ENCODE measurements at regions not wholly inside any gene's neighbourhood (a gene's known extent, or its start where the extent isn't known, plus 50 kb on each side); places are given as distances from the start of the nearest gene placed in this dataset.

DNA sequence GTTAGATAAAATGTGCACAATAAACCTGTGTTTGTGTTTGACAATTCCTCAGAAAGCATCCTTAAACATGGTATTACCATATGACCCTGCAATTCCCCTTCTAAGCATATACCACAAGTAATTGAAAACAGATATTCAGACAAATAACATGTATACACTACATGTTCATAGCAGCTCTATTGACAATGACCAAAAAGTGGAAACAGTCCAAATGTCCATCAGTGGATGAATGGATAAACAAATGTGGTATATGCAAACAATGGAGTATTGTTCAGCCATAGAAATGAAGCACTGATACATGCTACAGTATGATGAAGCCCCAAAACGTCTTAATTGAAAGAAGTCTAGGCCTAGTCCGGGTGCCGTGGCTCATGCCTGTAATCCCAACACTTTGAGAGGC lies 280.1 kb downstream of the OTUD1 start:
- TF ChIP-seq, protein P1, sequence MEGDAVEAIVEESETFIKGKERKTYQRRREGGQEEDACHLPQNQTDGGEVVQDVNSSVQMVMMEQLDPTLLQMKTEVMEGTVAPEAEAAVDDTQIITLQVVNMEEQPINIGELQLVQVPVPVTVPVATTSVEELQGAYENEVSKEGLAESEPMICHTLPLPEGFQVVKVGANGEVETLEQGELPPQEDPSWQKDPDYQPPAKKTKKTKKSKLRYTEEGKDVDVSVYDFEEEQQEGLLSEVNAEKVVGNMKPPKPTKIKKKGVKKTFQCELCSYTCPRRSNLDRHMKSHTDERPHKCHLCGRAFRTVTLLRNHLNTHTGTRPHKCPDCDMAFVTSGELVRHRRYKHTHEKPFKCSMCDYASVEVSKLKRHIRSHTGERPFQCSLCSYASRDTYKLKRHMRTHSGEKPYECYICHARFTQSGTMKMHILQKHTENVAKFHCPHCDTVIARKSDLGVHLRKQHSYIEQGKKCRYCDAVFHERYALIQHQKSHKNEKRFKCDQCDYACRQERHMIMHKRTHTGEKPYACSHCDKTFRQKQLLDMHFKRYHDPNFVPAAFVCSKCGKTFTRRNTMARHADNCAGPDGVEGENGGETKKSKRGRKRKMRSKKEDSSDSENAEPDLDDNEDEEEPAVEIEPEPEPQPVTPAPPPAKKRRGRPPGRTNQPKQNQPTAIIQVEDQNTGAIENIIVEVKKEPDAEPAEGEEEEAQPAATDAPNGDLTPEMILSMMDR (conservative IDR thresholded peaks at IDR 0.05) = no peak
- no peak for TF ChIP-seq EZH2 (IDR thresholded peaks at IDR 0.05; ENCODE audit: low read depth)
